A673 (cell line): ENCODE measurements at regions not wholly inside any gene's neighbourhood (a gene's known extent, or its start where the extent isn't known, plus 50 kb on each side); places are given as distances from the start of the nearest gene placed in this dataset.

Experiments used
- CTCF ChIP-seq: fragments of 300-800, 200-600 bp; sonication (generic); conservative IDR thresholded peaks from 2 replicates; pipeline ENCODE4 v1.5.1; 2017; ENCODE audit warnings: low read depth, mild to moderate bottlenecking, antibody characterized with exemption, low read length, moderate library complexity, mixed read lengths
- EZH2 ChIP-seq: fragments of 200-600 bp; sonication (generic); IDR thresholded peaks from 2 replicates; pipeline ENCODE4 v1.6.1; 2017; ENCODE audit warnings: borderline replicate concordance, low read depth, mild to moderate bottlenecking, mixed read lengths, antibody characterized with exemption, low read length; ENCODE audit not compliant: poor library complexity, severe bottlenecking

- no peak for TF ChIP-seq CTCF
- TF ChIP-seq EZH2, result no peak
These were observed 1786.4 kb upstream of the WWC1 start for GRCh38 chr5:166505067-166505466.
